HG03558 (cell line): ENCODE measurements at regions not wholly inside any gene's neighbourhood (a gene's known extent, or its start where the extent isn't known, plus 50 kb on each side); places are given as distances from the start of the nearest gene placed in this dataset.
"Not testable (repeated sequence)": the region's sequence is repeated elsewhere in the genome, so short reads cannot be mapped to it uniquely, and the experiment has no call there.

ENCODE experiments used
- ATAC-seq: cut with Tn5 transposase; IDR thresholded peaks from one replicate; pipeline ENCODE4 v1.9.1; 2021; ENCODE audit warnings: moderate number of reproducible peaks; ENCODE audit not compliant: unreplicated experiment; ENCODE audit errors: extremely low read depth

GRCh38 chr6:95660544-95660943 is 83.2 kb downstream of the MANEA start:
- ATAC-seq = no peak

- no peak for ATAC-seq
These were observed 92.7 kb downstream of the MANEA start for GRCh38 chr6:95670011-95670463.

- no peak for ATAC-seq
These were observed 98.8 kb downstream of the MANEA start for GRCh38 chr6:95676011-95676628.

GRCh38 chr6:95679981-95680380 is 102.6 kb downstream of the MANEA start:
- no peak for ATAC-seq

- ATAC-seq = no peak
These were observed 104.4 kb downstream of the MANEA start for GRCh38 chr6:95681736-95682135.

GRCh38 chr6:95682476-95682875 is 105.1 kb downstream of the MANEA start:
- no peak for ATAC-seq

GRCh38 chr6:95685822-95686221 is 108.5 kb downstream of the MANEA start:
- ATAC-seq = no peak

GRCh38 chr6:95686272-95686671 is 108.9 kb downstream of the MANEA start:
- no peak for ATAC-seq

- ATAC-seq = no peak
These were observed 109.6 kb downstream of the MANEA start for GRCh38 chr6:95686895-95687294.

- ATAC-seq = no peak
These were observed 110.5 kb downstream of the MANEA start for GRCh38 chr6:95687839-95688238.

- peak; percentile 53 for ATAC-seq
These were observed 113.0 kb downstream of the MANEA start for GRCh38 chr6:95690328-95690727.

GRCh38 chr6:95693108-95693507 is 115.8 kb downstream of the MANEA start:
- no peak for ATAC-seq

- no peak for ATAC-seq
These were observed 120.9 kb downstream of the MANEA start for GRCh38 chr6:95698271-95698670.

- no peak for ATAC-seq
These were observed 146.3 kb downstream of the MANEA start for GRCh38 chr6:95723638-95724037.

- no peak for ATAC-seq
These were observed 148.0 kb downstream of the MANEA start for GRCh38 chr6:95725344-95725743.

GRCh38 chr6:95740157-95740556 is 162.8 kb downstream of the MANEA start:
- no peak for ATAC-seq

- no peak for ATAC-seq
These were observed 163.7 kb downstream of the MANEA start for GRCh38 chr6:95741045-95741444.

GRCh38 chr6:95742767-95743289 is 165.5 kb downstream of the MANEA start:
- ATAC-seq = no peak

- ATAC-seq = no peak
These were observed 166.3 kb downstream of the MANEA start for GRCh38 chr6:95743591-95743990.

- not testable (repeated sequence) for ATAC-seq
These were observed 181.1 kb downstream of the MANEA start for GRCh38 chr6:95758236-95759069.

- ATAC-seq = no peak
These were observed 190.6 kb downstream of the MANEA start for GRCh38 chr6:95767897-95768463.
